OCI-LY3 (cell line): ENCODE measurements at regions not wholly inside any gene's neighbourhood (a gene's known extent, or its start where the extent isn't known, plus 50 kb on each side); places are given as distances from the start of the nearest gene placed in this dataset.

Experiments
- H2AFZ ChIP-seq: fragments of 200-600, 300-600 bp; shearing (Covaris generic); 2 replicates; pipeline ENCODE4 v1.6.0; 2014; ENCODE audit warnings: antibody characterized with exemption, low read depth, low read length
- H3K27ac ChIP-seq: fragments of 200-600, 300-600 bp; sonication (generic); 2 replicates; pipeline ENCODE4 v1.5.1; 2014; ENCODE audit warnings: mild to moderate bottlenecking, low read length, moderate library complexity, mixed read lengths
- H3K27me3 ChIP-seq: fragments of 200-600, 300-600 bp; sonication (generic); 2 replicates; pipeline ENCODE4 v1.6.1; 2014; ENCODE audit warnings: low read depth, low read length, mixed read lengths
- H3K36me3 ChIP-seq: fragments of 200-600, 300-600 bp; sonication (generic); replicated peaks from 2 replicates; pipeline ENCODE3; 2014; ENCODE audit warnings: low read depth, low read length, mixed read lengths
- H3K4me1 ChIP-seq: fragments of 300-600, 200-600 bp; sonication (generic); 2 replicates; pipeline ENCODE4 v1.6.1; 2014; ENCODE audit warnings: low read length, mixed read lengths
- H3K4me2 ChIP-seq: fragments of 200-600, 300-600 bp; sonication (generic); 2 replicates; pipeline ENCODE4 v1.6.1; 2014; ENCODE audit warnings: low read length, mixed read lengths
- H3K4me3 ChIP-seq: fragments of 300-600, 200-600 bp; sonication (generic); 2 replicates; pipeline ENCODE4 v1.5.1; 2014; ENCODE audit warnings: antibody characterized with exemption, mild to moderate bottlenecking, low read length, moderate library complexity
- H3K79me2 ChIP-seq: fragments of 300-600, 200-600 bp; shearing (Covaris generic); 2 replicates; pipeline ENCODE4 v1.6.1; 2014; ENCODE audit warnings: mild to moderate bottlenecking, low read length, mixed read lengths
- H3K9ac ChIP-seq: fragments of 300-600, 200-600 bp; shearing (Covaris generic); 2 replicates; pipeline ENCODE4 v1.6.0; 2014; ENCODE audit warnings: mild to moderate bottlenecking, low read length, moderate library complexity
- H3K9me3 ChIP-seq: fragments of 200-600, 300-600 bp; shearing (Covaris generic); 2 replicates; pipeline ENCODE4 v1.6.1; 2014; ENCODE audit warnings: low read length, mixed read lengths; ENCODE audit not compliant: insufficient read depth
- H4K20me1 ChIP-seq: fragments of 200-600, 300-600 bp; sonication (generic); 2 replicates; pipeline ENCODE4 v1.6.1; 2016; ENCODE audit warnings: low read length, mixed read lengths; ENCODE audit not compliant: insufficient read depth
- EZH2phosphoT487 ChIP-seq: fragments of 200-600 bp; shearing (Covaris generic); IDR thresholded peaks from 2 replicates; pipeline ENCODE4 v1.6.1; 2018; ENCODE audit warnings: antibody characterized with exemption, mixed run types, low read depth
- TF ChIP-seq, protein P1 (sequence below): fragments of 200-600, 300-600 bp; sonication (generic); IDR thresholded peaks from 2 replicates; pipeline ENCODE4 v1.5.1; 2014; ENCODE audit warnings: antibody characterized with exemption, low read length, low read depth

GRCh38 chr14:104499784-104500760 is 79.5 kb upstream of the C14orf180 start:
- TF ChIP-seq, protein P1, sequence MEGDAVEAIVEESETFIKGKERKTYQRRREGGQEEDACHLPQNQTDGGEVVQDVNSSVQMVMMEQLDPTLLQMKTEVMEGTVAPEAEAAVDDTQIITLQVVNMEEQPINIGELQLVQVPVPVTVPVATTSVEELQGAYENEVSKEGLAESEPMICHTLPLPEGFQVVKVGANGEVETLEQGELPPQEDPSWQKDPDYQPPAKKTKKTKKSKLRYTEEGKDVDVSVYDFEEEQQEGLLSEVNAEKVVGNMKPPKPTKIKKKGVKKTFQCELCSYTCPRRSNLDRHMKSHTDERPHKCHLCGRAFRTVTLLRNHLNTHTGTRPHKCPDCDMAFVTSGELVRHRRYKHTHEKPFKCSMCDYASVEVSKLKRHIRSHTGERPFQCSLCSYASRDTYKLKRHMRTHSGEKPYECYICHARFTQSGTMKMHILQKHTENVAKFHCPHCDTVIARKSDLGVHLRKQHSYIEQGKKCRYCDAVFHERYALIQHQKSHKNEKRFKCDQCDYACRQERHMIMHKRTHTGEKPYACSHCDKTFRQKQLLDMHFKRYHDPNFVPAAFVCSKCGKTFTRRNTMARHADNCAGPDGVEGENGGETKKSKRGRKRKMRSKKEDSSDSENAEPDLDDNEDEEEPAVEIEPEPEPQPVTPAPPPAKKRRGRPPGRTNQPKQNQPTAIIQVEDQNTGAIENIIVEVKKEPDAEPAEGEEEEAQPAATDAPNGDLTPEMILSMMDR, result no peak
- H3K27me3 ChIP-seq, result peaks cover 3% of the 10 kb centered on the region; the same call in 1 of the 2 replicates
- no peaks in the 10 kb centered on the region for H3K79me2 ChIP-seq
- no peak overlapping the region for H3K9ac ChIP-seq
- H3K4me2 ChIP-seq, result no peak overlapping the region
- H2AFZ ChIP-seq, result no peak overlapping the region
- no peaks in the 10 kb centered on the region for H3K4me1 ChIP-seq
- no peaks in the 10 kb centered on the region for H3K9me3 ChIP-seq
- H3K27ac ChIP-seq, result no peak overlapping the region
- H3K4me3 ChIP-seq, result no peak overlapping the region
- H4K20me1 ChIP-seq, result no peaks in the 10 kb centered on the region
- H3K36me3 ChIP-seq, result no peaks in the 10 kb centered on the region

- Histone ChIP-seq H3K4me3 (no peak overlapping the region), H2AFZ (no peak overlapping the region), H3K9me3 (no peaks in the 10 kb centered on the region), H4K20me1 (no peaks in the 10 kb centered on the region), H3K27me3 (peaks cover 3% of the 10 kb centered on the region; the same call in 1 of the 2 replicates), H3K27ac (no peak overlapping the region), H3K36me3 (no peaks in the 10 kb centered on the region), H3K4me2 (no peak overlapping the region), H3K79me2 (no peaks in the 10 kb centered on the region), H3K4me1 (no peaks in the 10 kb centered on the region), H3K9ac (no peak overlapping the region)
- TF ChIP-seq, protein P1, result no peak
- no peak for TF ChIP-seq EZH2phosphoT487
These were observed 77.5 kb upstream of the C14orf180 start for GRCh38 chr14:104502060-104502459.

- Histone ChIP-seq H3K9ac (no peak overlapping the region), H4K20me1 (no peaks in the 10 kb centered on the region), H3K27me3 (peaks cover 8% of the 10 kb centered on the region; the same call in 1 of the 2 replicates), H2AFZ (no peak overlapping the region), H3K4me2 (no peak overlapping the region), H3K4me3 (no peak overlapping the region), H3K27ac (no peak overlapping the region), H3K4me1 (no peaks in the 10 kb centered on the region), H3K79me2 (no peaks in the 10 kb centered on the region), H3K9me3 (no peaks in the 10 kb centered on the region), H3K36me3 (no peaks in the 10 kb centered on the region)
- no peak for TF ChIP-seq EZH2phosphoT487
- TF ChIP-seq, protein P1, result no peak
These were observed 75.9 kb upstream of the C14orf180 start for GRCh38 chr14:104503691-104504090.

DNA sequence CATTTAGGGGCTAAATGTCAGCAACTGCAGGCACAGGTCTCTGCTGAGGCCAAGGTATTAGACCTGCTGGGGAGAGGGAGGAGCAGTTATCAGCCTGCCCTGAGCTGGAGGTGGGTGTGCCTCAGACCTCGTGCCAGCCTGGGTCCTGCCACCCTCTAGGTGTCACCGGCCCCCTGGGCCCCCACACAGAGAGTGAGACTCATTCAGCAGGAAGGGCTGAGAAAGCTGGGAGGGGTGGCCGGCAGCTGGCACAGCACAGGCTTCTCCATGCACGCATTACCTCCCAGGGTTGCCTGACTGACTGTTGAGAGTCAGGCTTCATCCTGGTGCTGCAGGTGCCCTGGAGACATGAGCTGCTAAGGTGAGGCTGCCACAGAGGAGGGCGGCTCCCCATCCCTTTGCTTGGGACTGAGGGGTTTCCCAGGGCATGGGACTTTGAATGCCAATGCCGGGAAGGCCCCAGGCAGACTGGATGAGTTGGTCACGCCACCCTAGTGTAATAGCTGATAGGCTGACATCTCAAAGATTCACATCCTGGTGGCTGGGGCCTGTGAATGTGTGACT is 75.3 kb upstream of the C14orf180 start:
- TF ChIP-seq, protein P1, result no peak
- no peak for TF ChIP-seq EZH2phosphoT487
- no peak overlapping the region for H3K4me2 ChIP-seq

More for the DNA sequence above, 75.3 kb upstream of the C14orf180 start:
- Histone ChIP-seq H3K27ac (no peak overlapping the region), H3K9ac (no peak overlapping the region), H4K20me1 (no peaks in the 10 kb centered on the region), H3K4me1 (no peaks in the 10 kb centered on the region), H3K36me3 (no peaks in the 10 kb centered on the region), H3K27me3 (peaks cover 8% of the 10 kb centered on the region; the same call in 1 of the 2 replicates), H3K79me2 (no peaks in the 10 kb centered on the region), H2AFZ (no peak overlapping the region), H3K4me3 (no peak overlapping the region), H3K9me3 (no peaks in the 10 kb centered on the region)
